AG04450 (cell line): ENCODE measurements at regions not wholly inside any gene's neighbourhood (a gene's known extent, or its start where the extent isn't known, plus 50 kb on each side); places are given as distances from the start of the nearest gene placed in this dataset.

Experiments
- CTCF ChIA-PET: fragments of 300-600, 350-600 bp; formaldehyde crosslinking; extraction: SDS; loops from one replicate; lab custom pipeline; 2022; ENCODE audit warnings: antibody characterized with exemption, inconsistent platforms; lab: Charles Lee
- POLR2A ChIA-PET: fragments of 350-600 bp; formaldehyde crosslinking; extraction: SDS; loops from one replicate; lab custom pipeline; 2021; ENCODE audit warnings: antibody characterized with exemption, inconsistent platforms; lab: Yijun Ruan, JAX
- DNase-seq: peaks from one replicate; pipeline ENCODE4 v3.0.0-alpha.2; 2011; ENCODE audit warnings: low read depth, low spot score
- H3K27ac ChIP-seq: one replicate; pipeline ENCODE4 v1.5.1; 2012; ENCODE audit warnings: low read depth, low read length, control low read depth
- H3K27me3 ChIP-seq: one replicate; pipeline ENCODE4 v1.6.0; 2012; ENCODE audit warnings: low read length; ENCODE audit not compliant: control insufficient read depth, insufficient read depth
- H3K4me3 ChIP-seq: 2 replicates; pipeline ENCODE4 v1.5.1; 2011; ENCODE audit warnings: mild to moderate bottlenecking, low read depth, low read length, control low read depth
- H3K9me3 ChIP-seq: 2 replicates; pipeline ENCODE4 v1.5.1; 2012; ENCODE audit warnings: low read length; ENCODE audit not compliant: control insufficient read depth, insufficient read depth
- CTCF ChIP-seq: IDR thresholded peaks from 2 replicates; pipeline ENCODE4 v1.5.1; 2011; ENCODE audit warnings: low read depth, low read length, control low read depth, inconsistent platforms

DNA sequence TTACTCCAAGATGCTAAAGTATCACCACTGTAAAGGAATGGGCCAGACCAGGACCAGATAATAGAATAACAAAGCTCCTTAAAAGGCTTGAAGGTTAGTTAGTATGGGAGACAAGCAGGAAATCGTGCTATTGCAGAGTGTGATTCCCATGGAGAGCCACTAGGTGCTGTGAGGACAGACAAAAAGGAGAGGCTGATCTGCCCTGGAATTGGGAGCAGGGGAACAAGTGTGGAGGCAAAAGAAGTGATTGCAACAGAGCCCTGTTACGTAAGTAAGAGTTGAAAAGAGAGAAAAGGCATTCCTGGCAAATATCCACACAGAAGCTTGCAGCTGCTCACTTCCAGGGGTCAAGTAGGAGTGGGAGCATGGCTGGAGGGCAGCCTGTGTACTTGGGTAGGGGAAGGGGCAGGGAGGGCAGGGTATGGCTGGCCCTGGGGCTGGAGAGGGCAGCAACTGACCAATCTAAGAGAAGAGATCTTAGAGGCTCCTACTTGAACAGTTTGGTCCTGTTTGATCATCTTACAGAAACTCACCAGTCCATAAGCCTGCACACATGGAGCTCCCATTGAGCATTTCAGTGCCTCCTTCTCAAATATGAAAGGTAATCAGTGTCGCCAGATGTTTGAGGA, 207.7 kb upstream of the GJB5 start:
- ChIA-PET CTCF (no interaction called here), POLR2A (no interaction called here)
- DNase-seq: no peak
- no peaks in the 10 kb centered on the region for H3K27me3 ChIP-seq
- no peak overlapping the region for H3K27ac ChIP-seq
- no peak overlapping the region for H3K4me3 ChIP-seq
- no peaks in the 10 kb centered on the region for H3K9me3 ChIP-seq
- TF ChIP-seq CTCF: peak; percentile 13; the same call in 1 of the 2 replicates

DNA sequence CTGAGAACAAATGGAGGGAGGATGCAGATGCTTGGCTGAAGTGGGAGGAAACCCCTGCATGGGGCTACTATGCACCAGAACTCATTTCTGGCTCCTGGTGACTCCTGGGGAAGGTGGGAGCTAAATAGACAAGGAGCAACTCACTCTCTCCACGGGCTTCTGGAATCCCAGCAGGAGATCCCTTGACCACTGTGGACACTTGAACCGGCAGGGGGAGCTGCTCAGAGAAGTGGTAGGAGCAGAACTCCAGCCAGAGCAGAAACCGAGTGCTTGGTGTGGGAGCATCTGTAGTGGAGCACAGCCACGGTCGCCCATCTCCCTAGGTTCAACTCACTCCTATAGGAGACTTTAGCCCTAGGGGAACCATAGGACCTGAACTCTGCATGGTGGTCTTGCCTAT, 205.6 kb upstream of the GJB5 start:
- DNase-seq: no peak
- Histone ChIP-seq H3K27me3 (no peaks in the 10 kb centered on the region), H3K4me3 (no peak overlapping the region), H3K27ac (no peak overlapping the region), H3K9me3 (no peaks in the 10 kb centered on the region)
- peak; percentile 17; the same call in 1 of the 2 replicates for TF ChIP-seq CTCF
- ChIA-PET CTCF (interaction anchor here (0.6 to 1.1 kb wide), 3 partner anchors 16 to 195 kb away, joined by 3 to 6 read pairs (median 4); no protein-coding TSS in a partner anchor), POLR2A (no interaction called here)

DNA sequence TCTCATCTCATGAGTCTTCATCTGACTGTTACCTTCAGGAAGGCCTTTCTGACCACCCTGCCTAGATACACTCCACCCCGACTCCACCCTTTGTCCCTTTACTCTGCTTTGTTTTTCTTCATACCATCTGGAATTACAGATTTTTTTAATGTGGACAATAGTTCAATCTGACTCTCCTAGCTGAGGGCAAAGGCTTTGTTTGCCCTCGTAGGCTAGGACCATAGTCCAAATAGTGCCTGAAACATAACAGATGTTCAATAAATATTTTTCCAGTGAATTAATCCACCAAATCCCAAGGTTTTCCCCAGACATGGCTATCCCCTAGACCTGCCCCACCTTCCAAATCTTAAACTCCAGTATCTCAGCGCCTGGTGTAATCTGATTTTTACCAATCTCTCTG, 176.5 kb upstream of the GJB5 start:
- CTCF ChIA-PET: no interaction called here
- Histone ChIP-seq H3K9me3 (no peaks in the 10 kb centered on the region), H3K4me3 (no peak overlapping the region), H3K27ac (no peak overlapping the region), H3K27me3 (no peaks in the 10 kb centered on the region)
- POLR2A ChIA-PET: no interaction called here
- TF ChIP-seq CTCF: no peak
- no peak for DNase-seq

DNA sequence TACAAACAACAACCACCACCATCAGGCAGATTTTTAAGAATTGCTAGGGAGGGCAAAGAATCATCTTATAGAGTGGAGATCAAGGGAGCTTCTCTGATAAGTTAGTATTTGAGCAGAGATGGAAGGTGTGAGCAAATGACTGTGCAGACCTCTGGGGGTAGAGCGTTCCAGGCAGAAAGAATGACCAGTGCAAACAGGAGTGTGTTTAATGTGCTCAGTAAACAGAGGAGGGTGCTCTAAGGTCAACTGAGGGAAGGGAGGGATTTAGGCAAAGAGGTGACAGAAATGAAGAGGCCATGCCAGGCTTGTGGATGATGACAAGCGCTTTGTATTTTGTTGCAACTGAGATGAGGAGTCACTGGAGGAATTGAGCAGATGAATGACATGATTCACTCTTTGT, 172.5 kb upstream of the GJB5 start:
- no peaks in the 10 kb centered on the region for H3K9me3 ChIP-seq
- ChIA-PET CTCF (interaction anchor here (0.7 kb wide), 1 partner anchor 33 kb away, joined by 3 read pairs; no protein-coding TSS in a partner anchor), POLR2A (no interaction called here)
- H3K4me3 ChIP-seq: no peak overlapping the region
- H3K27ac ChIP-seq: no peak overlapping the region
- H3K27me3 ChIP-seq: no peaks in the 10 kb centered on the region
- no peak for DNase-seq
- TF ChIP-seq CTCF: no peak

DNA sequence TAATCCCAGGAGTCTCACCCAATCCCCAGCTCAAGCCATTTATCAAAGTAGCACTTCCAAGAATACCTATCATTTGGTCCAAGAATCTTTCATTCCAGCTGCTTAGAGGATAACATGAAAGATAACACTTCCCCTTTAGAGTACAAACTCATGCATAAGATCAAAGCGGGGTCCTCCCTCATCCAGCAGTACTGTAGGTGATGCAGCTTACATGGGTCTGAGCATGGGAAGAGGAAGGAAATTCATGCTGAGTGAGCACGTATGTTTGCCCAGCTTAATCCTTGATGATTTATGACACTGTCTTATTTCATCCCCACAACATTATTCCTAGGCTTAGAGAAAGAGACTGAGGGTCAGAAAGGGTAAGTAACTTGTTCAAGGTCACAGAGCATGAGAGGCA, 167.1 kb upstream of the GJB5 start:
- Histone ChIP-seq H3K9me3 (no peaks in the 10 kb centered on the region), H3K27me3 (no peaks in the 10 kb centered on the region), H3K27ac (no peak overlapping the region), H3K4me3 (no peak overlapping the region)
- TF ChIP-seq CTCF: no peak
- ChIA-PET CTCF (no interaction called here), POLR2A (no interaction called here)
- no peak for DNase-seq
